ENCODE measurements at regions not wholly inside any gene's neighbourhood (a gene's known extent, or its start where the extent isn't known, plus 50 kb on each side); places are given as distances from the start of the nearest gene placed in this dataset.

DNA sequence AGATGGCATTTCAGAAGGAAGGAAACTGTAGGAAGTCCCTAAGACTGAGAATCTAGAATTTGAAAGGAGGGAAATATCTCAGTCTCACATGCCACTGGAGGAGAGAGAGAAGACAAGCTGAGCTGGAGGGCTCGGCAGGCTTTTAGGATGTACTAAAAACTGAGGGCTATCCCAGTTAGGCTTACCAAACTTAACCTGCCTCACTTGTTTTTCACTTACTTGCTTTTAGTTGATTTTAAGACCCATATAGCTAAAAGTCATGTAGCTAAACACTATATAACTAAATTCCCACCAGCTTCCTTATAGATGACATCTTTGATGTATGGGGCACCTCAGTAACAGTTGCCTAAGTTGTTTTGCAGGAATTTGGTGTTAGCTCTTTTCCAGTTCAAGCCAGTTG lies 288.0 kb downstream of the DOK5 start:
- no peak for TF ChIP-seq CTCF (IDR thresholded peaks at IDR 0.05; ENCODE audit: poor library complexity)
- no peak for TF ChIP-seq EZH2phosphoT487 (IDR thresholded peaks at IDR 0.05; ENCODE audit: low read depth, severe bottlenecking, unreplicated experiment)
- TF ChIP-seq EZH2 (IDR thresholded peaks at IDR 0.05; ENCODE audit: borderline replicate concordance) = no peak
